Ovary (tissue), 3 donors: ENCODE measurements at regions not wholly inside any gene's neighbourhood (a gene's known extent, or its start where the extent isn't known, plus 50 kb on each side); places are given as distances from the start of the nearest gene placed in this dataset.

ENCODE experiments used
- CTCF ChIP-seq, 3 donors: fragments of 450-650 bp in 2 of 3; fragments of 200-600 bp in 1 of 3; IDR thresholded peaks; one replicate each; pipeline versions ENCODE4 v1.5.1 to v1.8.0; 2016 to 2022; ENCODE audit warnings: antibody characterized with exemption in 3 of 3, mild to moderate bottlenecking in 1 of 3
- POLR2A ChIP-seq: fragments of 450-650 bp; IDR thresholded peaks from one replicate; pipeline ENCODE4 v1.6.1; 2017; ENCODE audit warnings: antibody characterized with exemption, mild to moderate bottlenecking, moderate library complexity
- donor health status: DM: no; HTN: no; CAD: no.

- no peak for TF ChIP-seq CTCF (IDR thresholded peaks at IDR 0.05)
- no peak for TF ChIP-seq POLR2A
These were observed 596.8 kb upstream of the HS3ST5 start for GRCh38 chr6:114939630-114940029.
